H9 (cell line): ENCODE measurements at regions not wholly inside any gene's neighbourhood (a gene's known extent, or its start where the extent isn't known, plus 50 kb on each side); places are given as distances from the start of the nearest gene placed in this dataset.

Experiments
- DNase-seq: peaks from one replicate; pipeline ENCODE4 v3.0.0-alpha.2; 2017
- H2AFZ ChIP-seq: one replicate; pipeline ENCODE4 v1.6.1; 2013; ENCODE audit warnings: mild to moderate bottlenecking, low read length, control low read depth, moderate library complexity
- H2AK5ac ChIP-seq: 2 replicates; pipeline ENCODE4 v1.6.1; 2013; ENCODE audit warnings: low read length, control low read depth, mixed read lengths; ENCODE audit not compliant: insufficient read length
- H2BK120ac ChIP-seq: one replicate; pipeline ENCODE4 v1.6.1; 2013; ENCODE audit warnings: low read depth, mild to moderate bottlenecking, low read length, control low read depth, inconsistent platforms; ENCODE audit not compliant: poor library complexity, severe bottlenecking
- H2BK12ac ChIP-seq: 2 replicates; pipeline ENCODE4 v1.6.1; 2013; ENCODE audit warnings: low read length, control low read depth, mixed read lengths, low read depth; ENCODE audit not compliant: insufficient read length
- H2BK15ac ChIP-seq: 2 replicates; pipeline ENCODE4 v1.6.1; 2013; ENCODE audit warnings: low read depth, low read length, control low read depth
- H2BK20ac ChIP-seq: one replicate; pipeline ENCODE4 v1.6.1; 2013; ENCODE audit warnings: low read depth, mild to moderate bottlenecking, low read length, control low read depth, inconsistent platforms; ENCODE audit not compliant: poor library complexity, severe bottlenecking
- H2BK5ac ChIP-seq: 2 replicates; pipeline ENCODE4 v1.6.1; 2013; ENCODE audit warnings: low read length, control low read depth, mixed read lengths; ENCODE audit not compliant: insufficient read length
- H3K14ac ChIP-seq: 2 replicates; pipeline ENCODE4 v1.6.1; 2013; ENCODE audit warnings: low read length, control low read depth; ENCODE audit not compliant: insufficient read depth
- H3K18ac ChIP-seq: 2 replicates; pipeline ENCODE4 v1.6.1; 2013; ENCODE audit warnings: low read depth, mild to moderate bottlenecking, mixed read lengths, low read length, control low read depth; ENCODE audit not compliant: insufficient read length
- H3K23ac ChIP-seq: 2 replicates; pipeline ENCODE4 v1.6.1; 2013; ENCODE audit warnings: low read length, control low read depth, mixed read lengths, low read depth; ENCODE audit not compliant: insufficient read length
- H3K23me2 ChIP-seq: 2 replicates; pipeline ENCODE4 v1.6.1; 2013; ENCODE audit warnings: low read depth, mild to moderate bottlenecking, mixed read lengths, low read length, control low read depth; ENCODE audit not compliant: insufficient read length, poor library complexity, severe bottlenecking
- H3K27ac ChIP-seq: 2 replicates; pipeline ENCODE4 v1.5.1; 2013; ENCODE audit warnings: low read length, control low read depth, mixed read lengths, low read depth; ENCODE audit not compliant: insufficient read length
- H3K27me3 ChIP-seq: 2 replicates; pipeline ENCODE4 v1.6.1; 2013; ENCODE audit warnings: low read length, control low read depth, inconsistent platforms; ENCODE audit not compliant: insufficient read depth
- H3K4ac ChIP-seq: 2 replicates; pipeline ENCODE4 v1.6.1; 2013; ENCODE audit warnings: low read depth, mild to moderate bottlenecking, control low read depth, inconsistent platforms, low read length, moderate library complexity
- H3K4me1 ChIP-seq: 2 replicates; pipeline ENCODE4 v1.6.1; 2013; ENCODE audit warnings: low read length, control low read depth, inconsistent platforms; ENCODE audit not compliant: insufficient read depth
- H3K4me2 ChIP-seq: 2 replicates; pipeline ENCODE4 v1.6.1; 2013; ENCODE audit warnings: low read length, control low read depth, mixed read lengths; ENCODE audit not compliant: insufficient read length, insufficient read depth
- H3K56ac ChIP-seq: 2 replicates; pipeline ENCODE4 v1.6.1; 2013; ENCODE audit warnings: low read depth, mild to moderate bottlenecking, mixed read lengths, low read length, control low read depth; ENCODE audit not compliant: insufficient read length
- H3K79me1 ChIP-seq: 2 replicates; pipeline ENCODE4 v1.6.1; 2013; ENCODE audit warnings: low read depth, mild to moderate bottlenecking, moderate library complexity, low read length, control low read depth, inconsistent platforms; ENCODE audit not compliant: insufficient read depth, poor library complexity, severe bottlenecking
- H3K79me2 ChIP-seq: 2 replicates; pipeline ENCODE4 v1.6.1; 2013; ENCODE audit warnings: low read length, control low read depth, inconsistent platforms; ENCODE audit not compliant: insufficient read depth
- H3K9ac ChIP-seq: 2 replicates; pipeline ENCODE4 v1.6.1; 2013; ENCODE audit warnings: low read length, control low read depth, mixed read lengths; ENCODE audit not compliant: insufficient read length; ENCODE audit errors: extremely low read depth
- H3K9me3 ChIP-seq: one replicate; pipeline ENCODE4 v1.6.1; 2013; ENCODE audit warnings: low read depth, low read length, inconsistent platforms; ENCODE audit not compliant: control insufficient read depth
- H3T11ph ChIP-seq: one replicate; pipeline ENCODE4 v1.6.1; 2013; ENCODE audit warnings: mild to moderate bottlenecking, low read length, control low read depth, inconsistent platforms
- H4K20me1 ChIP-seq: one replicate; pipeline ENCODE4 v1.6.1; 2013; ENCODE audit not compliant: control insufficient read depth, insufficient read length, insufficient read depth
- H4K5ac ChIP-seq: 2 replicates; pipeline ENCODE4 v1.6.1; 2013; ENCODE audit warnings: low read depth, mild to moderate bottlenecking, mixed read lengths, low read length, control low read depth; ENCODE audit not compliant: insufficient read length
- H4K8ac ChIP-seq: replicated peaks from 2 replicates; pipeline ENCODE4 v1.6.1; 2013; ENCODE audit warnings: low read length, control low read depth, mixed read lengths, low read depth; ENCODE audit not compliant: insufficient read length
- H4K91ac ChIP-seq: 2 replicates; pipeline ENCODE4 v1.6.1; 2013; ENCODE audit warnings: low read depth, mild to moderate bottlenecking, moderate library complexity, mixed read lengths, low read length, control low read depth; ENCODE audit not compliant: insufficient read length
- H3K27ac Mint-ChIP-seq, 3 experiments: 2 replicates in 2 of 3; 3 replicates in 1 of 3; pipeline ENCODE4 v1.8.0; 2020 to 2021; ENCODE audit warnings: mixed read lengths in 3 of 3, mild to moderate bottlenecking in 1 of 3, moderate library complexity in 1 of 3
- H3K27me3 Mint-ChIP-seq: 2 replicates; pipeline ENCODE4 v1.8.0; 2021; ENCODE audit warnings: low read depth, mild to moderate bottlenecking, moderate library complexity, mixed read lengths
- H3K36me3 Mint-ChIP-seq, 3 experiments: 2 replicates in 2 of 3; 3 replicates in 1 of 3; pipeline ENCODE4 v1.8.0; 2020 to 2021; ENCODE audit warnings: low read depth in 3 of 3, mixed read lengths in 3 of 3; ENCODE audit not compliant: insufficient read depth in 1 of 3
- H3K4me1 Mint-ChIP-seq, 2 experiments: 2 replicates each; pipeline ENCODE4 v1.8.0; 2020; ENCODE audit warnings: mixed read lengths in 2 of 2
- H3K4me3 Mint-ChIP-seq, 2 experiments: 2 replicates in 1 of 2; 3 replicates in 1 of 2; pipeline ENCODE4 v1.8.0; 2020 to 2021; ENCODE audit warnings: mild to moderate bottlenecking in 2 of 2, mixed read lengths in 2 of 2, moderate library complexity in 1 of 2
- H3K9me3 Mint-ChIP-seq, 2 experiments: 2 replicates in 1 of 2; 3 replicates in 1 of 2; pipeline ENCODE4 v1.8.0; 2020; ENCODE audit warnings: mild to moderate bottlenecking in 2 of 2, mixed read lengths in 2 of 2, moderate library complexity in 1 of 2
- CTCF ChIP-seq: fragments of 200-600 bp; sonication (generic); conservative IDR thresholded peaks from 3 replicates; pipeline ENCODE4 v1.8.0; 2021; ENCODE audit warnings: antibody characterized with exemption, mild to moderate bottlenecking
- WGBS: extraction: QIAGEN DNeasy Blood & Tissue Kit; methylation state at CpG from one replicate; pipeline ENCODE4 v1.1.7; 2013; ENCODE audit warnings: missing lambda C conversion rate, low lambda C conversion rate, mixed read lengths; ENCODE audit not compliant: insufficient read length; ENCODE audit errors: extremely low coverage; 5-methylcytosine and 5-hydroxymethylcytosine counted together

GRCh38 chr1:118488787-118489186 lies 303.8 kb upstream of the SPAG17 start:
- Histone ChIP-seq H3K79me2 (no peaks in the 10 kb centered on the region), H3K4me2 (no peak overlapping the region), H3K18ac (no peak overlapping the region), H2BK15ac (no peak overlapping the region), H3K14ac (no peak overlapping the region), H4K8ac (no peak overlapping the region), H3K9me3 (no peaks in the 10 kb centered on the region), H3K56ac (no peak overlapping the region), H3T11ph (no peak overlapping the region), H2AFZ (no peak overlapping the region), H3K9ac (no peak overlapping the region), H4K91ac (no peak overlapping the region), H3K79me1 (no peaks in the 10 kb centered on the region), H4K5ac (no peak overlapping the region), H3K27ac (no peak overlapping the region), H3K23ac (no peak overlapping the region), H3K4ac (no peak overlapping the region), H2BK20ac (no peak overlapping the region), H3K4me1 (peaks cover 11% of the 10 kb centered on the region), H2AK5ac (no peak overlapping the region), H2BK5ac (no peak overlapping the region), H2BK12ac (no peak overlapping the region), H4K20me1 (no peaks in the 10 kb centered on the region), H3K23me2 (no peaks in the 10 kb centered on the region), H3K27me3 (no peaks in the 10 kb centered on the region), H2BK120ac (no peak overlapping the region)
- no peak for DNase-seq
- no peak overlapping the region for H3K4me3 Mint-ChIP-seq
- H3K27ac Mint-ChIP-seq = no peak overlapping the region
- no peaks in the 10 kb centered on the region for H3K36me3 Mint-ChIP-seq
- no peaks in the 10 kb centered on the region for H3K27me3 Mint-ChIP-seq
- WGBS = no CpG with 5 or more reads among the region's 3 CpGs
- no peaks in the 10 kb centered on the region for H3K9me3 Mint-ChIP-seq
- peaks cover 29 to 50% of the 10 kb centered on the region in 2 experiments for H3K4me1 Mint-ChIP-seq
- no peak for TF ChIP-seq CTCF
